Testis (tissue), 2 donors: ENCODE measurements at regions not wholly inside any gene's neighbourhood (a gene's known extent, or its start where the extent isn't known, plus 50 kb on each side); places are given as distances from the start of the nearest gene placed in this dataset.
"Not testable (repeated sequence)": the region's sequence is repeated elsewhere in the genome, so short reads cannot be mapped to it uniquely, and the experiment has no call there.

Experiments
- DNase-seq: peaks from one replicate; pipeline ENCODE4 v3.0.0-alpha.2; 2019
- H3K27ac ChIP-seq, 2 donors: fragments of 200-600 bp; sonication (generic); one replicate each; pipeline ENCODE4 v1.5.1; 2019
- H3K27me3 ChIP-seq: fragments of 200-600 bp; sonication (generic); one replicate; pipeline ENCODE4 v1.5.1; 2019
- H3K36me3 ChIP-seq: fragments of 200-600 bp; sonication (generic); one replicate; pipeline ENCODE4 v1.5.1; 2017; ENCODE audit warnings: low read depth; ENCODE audit errors: missing control alignments
- H3K4me1 ChIP-seq: fragments of 200-600 bp; sonication (generic); one replicate; pipeline ENCODE4 v1.5.1; 2019
- H3K4me3 ChIP-seq, 2 donors: fragments of 200-600 bp; sonication (generic); one replicate each; pipeline ENCODE4 v1.5.1; 2017 to 2019
- H3K9me3 ChIP-seq: fragments of 200-600 bp; sonication (generic); one replicate; pipeline ENCODE4 v1.5.1; 2017
- POLR2A ChIP-seq: fragments of 450-650 bp; IDR thresholded peaks from one replicate; pipeline ENCODE4 v1.6.1; 2017; ENCODE audit warnings: antibody characterized with exemption, mild to moderate bottlenecking, moderate library complexity
- WGBS, 2 donors: methylation state at CpG; one replicate each; pipeline ENCODE4 v1.1.5; 2018; 5-methylcytosine and 5-hydroxymethylcytosine counted together
- intact Hi-C: fragments of 100-400 bp; cut with DNase I; formaldehyde crosslinking; loops from one replicate; pipeline ENCODE4 v1.15.1; 2023; ENCODE audit warnings: low total_unique reads
- TF ChIP-seq, protein P1 (sequence below), 3 experiments: fragments of 450-650 bp in 2 of 3; fragments of 200-600 bp in 1 of 3; sonication (generic) in 1 of 3; IDR thresholded peaks; one replicate each; pipeline ENCODE4 v1.5.1; 2016 to 2019; ENCODE audit warnings: antibody characterized with exemption in 3 of 3, mild to moderate bottlenecking in 2 of 3, moderate library complexity in 1 of 3

DNA sequence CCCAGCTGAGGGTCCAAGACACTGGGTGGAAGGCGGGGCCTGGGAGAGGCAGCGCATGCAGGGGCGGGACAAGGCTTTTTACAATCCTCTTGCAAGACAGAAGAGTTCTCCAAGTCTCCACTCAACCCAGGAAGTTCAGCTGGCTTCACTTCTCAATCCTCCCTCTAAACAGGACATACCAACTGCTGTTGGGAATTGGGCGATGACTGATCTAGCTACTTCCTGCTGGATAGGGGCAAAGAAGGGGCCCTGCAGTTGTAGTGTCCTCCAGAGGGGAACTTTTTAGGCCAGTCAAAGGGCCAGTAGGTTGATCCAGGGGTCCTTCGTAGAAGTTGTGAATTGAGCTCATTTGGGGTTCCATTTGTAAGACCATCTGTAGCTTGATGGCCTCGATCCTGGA lies 94.6 kb upstream of the TERB2 start:
- H3K9me3 ChIP-seq: no peaks in the 10 kb centered on the region
- H3K27ac ChIP-seq: no peak overlapping the region
- intact Hi-C loops: no loop called here
- DNase-seq: no peak
- H3K36me3 ChIP-seq: no peaks in the 10 kb centered on the region
- WGBS, 2 donors: 89 to 90% methylated on average over 3 to 6 of the region's 6 CpGs
- H3K4me3 ChIP-seq: no peak overlapping the region
- H3K4me1 ChIP-seq: no peaks in the 10 kb centered on the region
- H3K27me3 ChIP-seq: no peaks in the 10 kb centered on the region
- no peak for TF ChIP-seq POLR2A
- TF ChIP-seq, protein P1, sequence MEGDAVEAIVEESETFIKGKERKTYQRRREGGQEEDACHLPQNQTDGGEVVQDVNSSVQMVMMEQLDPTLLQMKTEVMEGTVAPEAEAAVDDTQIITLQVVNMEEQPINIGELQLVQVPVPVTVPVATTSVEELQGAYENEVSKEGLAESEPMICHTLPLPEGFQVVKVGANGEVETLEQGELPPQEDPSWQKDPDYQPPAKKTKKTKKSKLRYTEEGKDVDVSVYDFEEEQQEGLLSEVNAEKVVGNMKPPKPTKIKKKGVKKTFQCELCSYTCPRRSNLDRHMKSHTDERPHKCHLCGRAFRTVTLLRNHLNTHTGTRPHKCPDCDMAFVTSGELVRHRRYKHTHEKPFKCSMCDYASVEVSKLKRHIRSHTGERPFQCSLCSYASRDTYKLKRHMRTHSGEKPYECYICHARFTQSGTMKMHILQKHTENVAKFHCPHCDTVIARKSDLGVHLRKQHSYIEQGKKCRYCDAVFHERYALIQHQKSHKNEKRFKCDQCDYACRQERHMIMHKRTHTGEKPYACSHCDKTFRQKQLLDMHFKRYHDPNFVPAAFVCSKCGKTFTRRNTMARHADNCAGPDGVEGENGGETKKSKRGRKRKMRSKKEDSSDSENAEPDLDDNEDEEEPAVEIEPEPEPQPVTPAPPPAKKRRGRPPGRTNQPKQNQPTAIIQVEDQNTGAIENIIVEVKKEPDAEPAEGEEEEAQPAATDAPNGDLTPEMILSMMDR (IDR thresholded peaks at IDR 0.05): no peak

DNA sequence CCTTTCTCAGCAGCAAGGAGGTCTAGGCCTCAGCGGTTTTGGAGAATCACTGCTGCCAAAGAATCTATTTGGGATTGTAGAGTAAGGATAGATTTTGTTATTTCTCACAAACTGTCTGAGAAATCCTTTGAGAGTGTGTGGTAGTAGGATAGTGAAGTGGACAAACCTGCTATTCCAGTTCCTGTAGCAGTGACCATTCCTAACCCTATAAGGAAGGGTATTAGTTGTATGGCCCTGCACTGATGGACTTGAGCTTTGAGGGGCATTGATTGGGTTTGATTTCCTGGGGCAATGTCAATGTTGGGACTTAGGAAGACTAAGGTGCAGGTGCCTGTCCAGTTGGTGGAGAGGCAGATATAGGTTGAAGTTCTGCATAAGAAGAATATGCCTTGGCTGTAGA lies 93.6 kb upstream of the TERB2 start:
- H3K36me3 ChIP-seq, H3K4me1 ChIP-seq, H3K9me3 ChIP-seq, intact Hi-C loops, DNase-seq, H3K27me3 ChIP-seq, H3K4me3 ChIP-seq, H3K27ac ChIP-seq: not testable (repeated sequence)
- 88 to 100% methylated on average over 1 of the region's 1 CpG for WGBS, 2 donors

DNA sequence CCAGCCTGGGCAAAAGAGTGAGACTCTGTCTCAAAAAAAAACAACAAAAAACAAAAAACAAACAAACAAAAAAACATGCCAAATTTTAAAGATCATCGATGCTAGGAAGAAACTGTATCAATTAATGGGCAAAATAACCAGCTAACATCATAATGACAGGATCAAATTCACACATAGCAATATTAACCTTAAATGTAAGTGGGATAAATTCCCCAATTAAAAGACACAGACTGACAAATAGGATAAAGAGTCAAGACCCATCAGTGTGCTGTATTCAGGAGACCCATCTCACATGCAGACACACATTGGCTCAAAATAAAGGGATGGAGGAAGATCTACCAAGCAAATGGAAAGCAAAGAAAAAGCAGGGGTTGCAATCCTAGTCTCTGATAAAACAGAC lies 88.4 kb upstream of the TERB2 start:
- H3K4me1 ChIP-seq, H3K36me3 ChIP-seq, H3K27me3 ChIP-seq, H3K27ac ChIP-seq, H3K9me3 ChIP-seq, intact Hi-C loops, DNase-seq, H3K4me3 ChIP-seq: not testable (repeated sequence)
- 75 to 85% methylated on average over 1 of the region's 1 CpG for WGBS, 2 donors

DNA sequence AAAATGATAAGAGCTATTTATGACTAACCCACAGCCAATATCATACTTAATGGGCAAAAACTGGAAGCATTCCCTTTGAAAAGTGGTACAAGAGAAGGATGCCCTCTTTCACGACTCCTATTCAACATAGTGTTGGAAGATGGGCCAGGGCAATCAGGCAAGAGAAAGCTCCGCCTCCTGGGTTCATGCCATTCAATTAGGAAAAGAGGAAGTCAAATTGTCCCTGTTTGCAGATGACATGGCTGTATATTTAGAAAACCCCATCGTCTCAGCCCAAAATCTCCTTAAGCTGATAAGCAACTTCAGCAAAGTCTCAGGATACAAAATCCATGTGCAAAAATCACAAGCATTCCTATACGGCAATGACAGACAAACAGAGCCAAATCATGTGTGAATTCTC lies 86.4 kb upstream of the TERB2 start:
- H3K9me3 ChIP-seq, H3K27me3 ChIP-seq, intact Hi-C loops, H3K27ac ChIP-seq, DNase-seq, H3K4me1 ChIP-seq, H3K36me3 ChIP-seq, H3K4me3 ChIP-seq: not testable (repeated sequence)
- WGBS, 2 donors: 81 to 88% methylated on average over 4 of the region's 4 CpGs

DNA sequence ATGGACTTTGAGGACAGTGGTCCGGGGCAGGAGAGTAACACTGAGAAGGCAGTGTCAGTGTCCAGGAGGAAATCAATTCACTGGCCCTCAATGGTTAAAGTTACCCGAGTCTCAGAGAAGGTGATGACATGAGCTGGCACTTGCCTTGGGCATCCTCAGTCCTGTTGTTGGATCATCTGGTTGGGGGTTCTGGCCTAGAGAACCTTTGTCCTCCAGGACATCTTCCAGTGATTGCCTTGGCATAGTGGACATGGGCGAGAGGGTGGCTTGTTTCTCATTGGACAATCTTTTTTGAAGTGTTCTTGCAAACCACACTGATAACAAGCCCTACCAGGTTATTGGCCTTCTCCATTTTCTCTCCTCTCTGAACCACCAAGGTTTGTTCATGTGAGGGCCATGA lies 83.4 kb upstream of the TERB2 start:
- H3K9me3 ChIP-seq: no peaks in the 10 kb centered on the region
- intact Hi-C loops: no loop called here
- H3K36me3 ChIP-seq: no peaks in the 10 kb centered on the region
- H3K27me3 ChIP-seq: no peaks in the 10 kb centered on the region
- no peak for DNase-seq
- H3K27ac ChIP-seq: no peak overlapping the region
- TF ChIP-seq POLR2A: no peak
- TF ChIP-seq, protein P1 (IDR thresholded peaks at IDR 0.05): no peak
- H3K4me1 ChIP-seq: no peaks in the 10 kb centered on the region
- WGBS, 2 donors: 89 to 90% methylated on average over 3 of the region's 3 CpGs
- no peak overlapping the region for H3K4me3 ChIP-seq

DNA sequence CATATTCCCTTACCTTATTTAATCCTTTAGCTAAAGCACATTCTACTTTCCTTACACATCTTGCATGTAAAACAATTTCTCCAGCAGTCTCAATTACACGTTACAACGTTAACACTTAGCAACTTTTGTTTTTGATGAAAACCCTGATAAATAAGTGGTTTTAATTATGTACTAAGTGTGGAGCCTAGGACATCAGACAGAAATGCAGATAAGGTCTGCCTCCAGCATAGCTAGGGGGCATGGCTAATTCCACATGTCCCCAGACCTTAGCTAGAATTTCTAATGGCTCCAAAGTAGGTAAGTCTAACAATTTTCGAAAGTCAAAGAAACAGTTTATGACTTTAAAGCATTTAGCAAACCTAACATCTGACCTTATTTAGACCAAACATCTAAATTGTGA lies 77.4 kb upstream of the TERB2 start:
- intact Hi-C loops: no loop called here
- no peaks in the 10 kb centered on the region for H3K9me3 ChIP-seq
- TF ChIP-seq, protein P1 (IDR thresholded peaks at IDR 0.05): no peak
- no peak for TF ChIP-seq POLR2A

More for the DNA sequence above, 77.4 kb upstream of the TERB2 start:
- Histone ChIP-seq H3K27me3 (no peaks in the 10 kb centered on the region), H3K4me3 (no peak overlapping the region), H3K36me3 (no peaks in the 10 kb centered on the region), H3K4me1 (no peaks in the 10 kb centered on the region), H3K27ac (no peak overlapping the region)
- 83 to 97% methylated on average over 3 of the region's 3 CpGs for WGBS, 2 donors
- DNase-seq: no peak
